GM23338 (cell line): ENCODE measurements at regions not wholly inside any gene's neighbourhood (a gene's known extent, or its start where the extent isn't known, plus 50 kb on each side); places are given as distances from the start of the nearest gene placed in this dataset.

Source experiments
- ATAC-seq: fragments of 200-7000 bp; cut with Tn5 transposase; 3 replicates; pipeline ENCODE4 v1.9.1; 2020
- DNase-seq: peaks from one replicate; pipeline ENCODE4 v3.0.0-alpha.2; 2015; ENCODE audit warnings: low spot score
- H2AFZ ChIP-seq: fragments of 200-600 bp; sonication (generic); 2 replicates; pipeline ENCODE4 v1.8.0; 2016; ENCODE audit warnings: antibody characterized with exemption, mild to moderate bottlenecking, moderate library complexity
- H3F3A ChIP-seq: fragments of 200-600 bp; sonication (generic); replicated peaks from 2 replicates; pipeline ENCODE4 v1.8.0; 2017; ENCODE audit warnings: antibody characterized with exemption, mixed run types, low read depth
- H3K27ac ChIP-seq: fragments of 200-600 bp; sonication (generic); 2 replicates; pipeline ENCODE4 v1.6.1; 2016; ENCODE audit warnings: low read depth
- H3K27me3 ChIP-seq: fragments of 200-600 bp; sonication (generic); 2 replicates; pipeline ENCODE4 v1.8.0; 2016; ENCODE audit warnings: mild to moderate bottlenecking, mixed run types, moderate library complexity; ENCODE audit not compliant: insufficient read depth
- H3K36me3 ChIP-seq: fragments of 200-600 bp; sonication (generic); 2 replicates; pipeline ENCODE4 v1.8.0; 2016; ENCODE audit warnings: mild to moderate bottlenecking; ENCODE audit not compliant: insufficient read depth
- H3K4me1 ChIP-seq: fragments of 200-600 bp; sonication (generic); 2 replicates; pipeline ENCODE4 v1.8.0; 2016; ENCODE audit warnings: mild to moderate bottlenecking, moderate library complexity; ENCODE audit not compliant: insufficient read depth
- H3K4me2 ChIP-seq: fragments of 200-600 bp; sonication (generic); 2 replicates; pipeline ENCODE4 v1.7.1; 2017; ENCODE audit warnings: mixed run types
- H3K4me3 ChIP-seq: fragments of 200-600 bp; sonication (generic); 2 replicates; pipeline ENCODE4 v1.6.1; 2016; ENCODE audit warnings: mixed run types
- H3K79me2 ChIP-seq: fragments of 200-600 bp; sonication (generic); replicated peaks from 2 replicates; pipeline ENCODE4 v1.8.0; 2017; ENCODE audit warnings: mild to moderate bottlenecking; ENCODE audit not compliant: insufficient read depth
- H3K9me2 ChIP-seq: fragments of 200-600 bp; sonication (generic); 2 replicates; pipeline ENCODE4 v1.8.0; 2017; ENCODE audit not compliant: insufficient read depth
- H4K20me1 ChIP-seq: fragments of 200-600 bp; sonication (generic); replicated peaks from 2 replicates; pipeline ENCODE4 v1.8.0; 2017; ENCODE audit warnings: mild to moderate bottlenecking; ENCODE audit not compliant: insufficient read depth
- H3K27ac Mint-ChIP-seq: 2 replicates; pipeline ENCODE4 v1.8.0; 2020; ENCODE audit warnings: inconsistent platforms, mild to moderate bottlenecking, moderate library complexity, mixed read lengths
- H3K27me3 Mint-ChIP-seq: 3 replicates; pipeline ENCODE4 v1.8.0; 2022; ENCODE audit warnings: low read depth, mild to moderate bottlenecking, moderate library complexity, mixed read lengths, inconsistent platforms; ENCODE audit not compliant: insufficient read depth, poor library complexity
- H3K36me3 Mint-ChIP-seq: 3 replicates; pipeline ENCODE4 v1.8.0; 2021; ENCODE audit warnings: low read depth, mild to moderate bottlenecking, inconsistent platforms, moderate library complexity, mixed read lengths
- H3K4me1 Mint-ChIP-seq: 3 replicates; pipeline ENCODE4 v1.8.0; 2020; ENCODE audit warnings: mild to moderate bottlenecking, inconsistent platforms, mixed read lengths
- H3K4me3 Mint-ChIP-seq: 3 replicates; pipeline ENCODE4 v1.8.0; 2021; ENCODE audit warnings: moderate library complexity, mild to moderate bottlenecking, inconsistent platforms, mixed read lengths
- H3K9me3 Mint-ChIP-seq: 3 replicates; pipeline ENCODE4 v1.8.0; 2020; ENCODE audit warnings: moderate library complexity, mild to moderate bottlenecking, inconsistent platforms, mixed read lengths
- EZH2 ChIP-seq: fragments of 200-600 bp; sonication (generic); IDR thresholded peaks from one replicate; pipeline ENCODE4 v1.8.0; 2017; ENCODE audit warnings: antibody characterized with exemption, mild to moderate bottlenecking, low read depth; ENCODE audit not compliant: unreplicated experiment
- NANOG ChIP-seq: IDR thresholded peaks from 2 replicates; pipeline ENCODE4 v1.6.1; 2016; ENCODE audit warnings: antibody characterized with exemption, borderline replicate concordance
- POLR2AphosphoS5 ChIP-seq: IDR thresholded peaks from 2 replicates; pipeline ENCODE4 v1.6.1; 2016; ENCODE audit warnings: antibody characterized with exemption, low read depth
- STAT1 ChIP-seq: IDR thresholded peaks from one replicate; pipeline ENCODE4 v1.6.1; 2016; ENCODE audit warnings: antibody characterized with exemption; ENCODE audit not compliant: unreplicated experiment
- ZNF331 ChIP-seq: fragments of 250-450 bp; sonication (Bioruptor Pico); IDR thresholded peaks from 2 replicates; pipeline ENCODE4 v1.5.0; 2020; ENCODE audit warnings: low read depth, mild to moderate bottlenecking, moderate library complexity
- TF ChIP-seq, protein P1 (sequence below), 2 experiments: fragments of 200-600 bp in 1 of 2; sonication (generic) in 1 of 2; conservative IDR thresholded peaks; 2 replicates each; pipeline versions ENCODE4 v1.5.1 to v1.6.1; 2016 to 2017; ENCODE audit warnings: antibody characterized with exemption in 2 of 2, low read depth in 2 of 2, mild to moderate bottlenecking in 2 of 2, moderate library complexity in 1 of 2
- TF ChIP-seq, protein P2 (sequence below): fragments of 250-450 bp; sonication (Bioruptor Pico); IDR thresholded peaks from 2 replicates; pipeline ENCODE4 v1.5.0; 2020; ENCODE audit warnings: mild to moderate bottlenecking, moderate library complexity

DNA sequence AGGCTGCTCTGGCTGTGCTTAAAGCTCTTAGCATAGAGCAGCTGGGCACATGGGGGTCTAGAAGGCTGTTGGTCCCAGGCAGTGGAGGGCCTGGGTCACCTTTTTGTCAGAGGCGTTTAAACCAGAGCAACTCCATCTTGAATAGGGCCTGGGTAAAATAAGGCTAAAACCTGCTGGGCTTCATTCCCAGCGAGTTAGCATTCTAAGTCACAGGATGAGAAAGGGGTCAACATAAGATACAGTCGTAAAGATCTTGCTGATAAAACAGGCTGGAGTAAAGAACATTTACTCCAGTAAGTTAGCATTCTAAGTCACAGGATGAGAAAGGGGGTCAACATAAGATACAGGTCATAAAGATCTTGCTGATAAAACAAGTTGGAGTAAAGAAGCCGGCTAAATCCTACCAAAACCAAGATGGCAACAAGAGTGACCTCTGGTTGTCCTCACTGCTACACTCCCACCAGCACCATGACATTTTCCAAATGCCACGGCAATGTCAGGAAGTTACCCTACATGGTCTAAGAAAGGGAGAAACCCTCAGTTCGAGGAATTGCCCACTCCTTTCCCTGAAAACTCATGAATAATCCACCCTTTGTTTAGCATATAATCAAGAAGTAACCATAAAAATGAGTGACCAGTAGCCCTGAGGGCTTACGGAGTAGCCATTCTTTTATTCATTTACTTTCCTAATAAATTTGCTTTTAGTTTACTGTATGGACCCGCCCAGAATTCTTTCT, 96.8 kb upstream of the PCBD1 start:
- no peak overlapping the region for H2AFZ ChIP-seq
- no peaks in the 10 kb centered on the region for H3K36me3 ChIP-seq
- H3K27ac ChIP-seq, result no peak overlapping the region
- H3K9me2 ChIP-seq, result no peaks in the 10 kb centered on the region
- Mint-ChIP-seq H3K36me3 (no peaks in the 10 kb centered on the region), H3K4me3 (no peak overlapping the region), H3K27me3 (peaks cover 5% of the 10 kb centered on the region), H3K9me3 (no peaks in the 10 kb centered on the region; the same call in 2 of the 3 replicates), H3K27ac (no peak overlapping the region), H3K4me1 (peaks cover 3% of the 10 kb centered on the region)
- H3K79me2 ChIP-seq, result no peaks in the 10 kb centered on the region
- no peak overlapping the region for H3K4me2 ChIP-seq
- DNase-seq (no peak), ATAC-seq (no peak)
- TF ChIP-seq EZH2 (no peak), POLR2AphosphoS5 (no peak), NANOG (no peak)
- no peaks in the 10 kb centered on the region for H3F3A ChIP-seq
- no peaks in the 10 kb centered on the region for H3K4me1 ChIP-seq
- H3K27me3 ChIP-seq, result no peaks in the 10 kb centered on the region
- H4K20me1 ChIP-seq, result no peaks in the 10 kb centered on the region
- no peak overlapping the region for H3K4me3 ChIP-seq

DNA sequence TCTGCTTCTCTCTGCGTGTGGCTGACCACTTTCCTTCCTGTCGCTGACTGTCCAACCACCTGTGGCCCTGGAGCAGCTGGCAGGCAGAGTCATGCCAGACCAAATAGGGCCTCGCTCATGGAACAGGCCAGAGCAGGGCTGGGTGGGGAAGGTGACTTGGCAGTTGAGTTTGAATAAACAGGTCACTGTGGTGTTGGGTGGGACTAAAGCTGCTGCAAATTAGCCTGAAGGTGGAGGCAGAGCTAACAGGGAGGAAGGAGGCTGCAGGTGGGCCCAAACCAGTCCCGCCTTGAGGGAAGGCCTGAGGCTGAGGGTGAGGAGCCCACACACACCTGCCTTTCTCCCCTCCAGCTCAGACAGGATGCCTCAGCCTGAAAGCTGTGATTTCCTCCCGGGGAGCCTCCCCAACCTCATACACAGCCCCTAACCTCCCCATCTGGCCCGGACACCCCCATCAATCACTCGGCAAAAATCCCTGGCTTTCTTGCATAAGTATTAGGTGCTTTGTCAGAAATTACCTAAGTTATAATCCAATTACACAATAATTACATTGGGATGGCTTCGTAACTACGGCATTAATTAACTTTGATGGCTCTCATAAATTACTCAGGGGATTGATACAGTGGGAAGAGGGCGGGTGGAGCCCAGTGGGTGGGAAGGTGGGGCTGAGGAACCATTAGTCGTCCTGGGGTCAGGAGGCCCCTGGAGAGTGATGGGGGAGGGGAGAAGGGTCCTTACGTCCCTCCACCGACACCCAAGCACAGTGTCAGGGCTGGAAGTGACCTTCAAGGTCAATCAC, 97.7 kb upstream of the PCBD1 start:
- Histone ChIP-seq H3K4me2 (no peak overlapping the region), H3K79me2 (no peaks in the 10 kb centered on the region), H3K4me1 (no peaks in the 10 kb centered on the region), H3K36me3 (no peaks in the 10 kb centered on the region), H3K9me2 (no peaks in the 10 kb centered on the region), H3K27me3 (no peaks in the 10 kb centered on the region), H3K4me3 (no peak overlapping the region), H4K20me1 (no peaks in the 10 kb centered on the region), H3K27ac (no peak overlapping the region), H3F3A (no peaks in the 10 kb centered on the region), H2AFZ (peak overlapping the region; percentile 81; the same call in 1 of the 2 replicates)
- Mint-ChIP-seq H3K36me3 (no peaks in the 10 kb centered on the region), H3K27me3 (peaks cover 5% of the 10 kb centered on the region), H3K4me1 (peaks cover 5% of the 10 kb centered on the region), H3K9me3 (no peaks in the 10 kb centered on the region; the same call in 2 of the 3 replicates), H3K4me3 (no peak overlapping the region), H3K27ac (no peak overlapping the region)
- DNase-seq (no peak), ATAC-seq (peak; percentile 47)
- TF ChIP-seq NANOG, result no peak
- TF ChIP-seq, protein P1, sequence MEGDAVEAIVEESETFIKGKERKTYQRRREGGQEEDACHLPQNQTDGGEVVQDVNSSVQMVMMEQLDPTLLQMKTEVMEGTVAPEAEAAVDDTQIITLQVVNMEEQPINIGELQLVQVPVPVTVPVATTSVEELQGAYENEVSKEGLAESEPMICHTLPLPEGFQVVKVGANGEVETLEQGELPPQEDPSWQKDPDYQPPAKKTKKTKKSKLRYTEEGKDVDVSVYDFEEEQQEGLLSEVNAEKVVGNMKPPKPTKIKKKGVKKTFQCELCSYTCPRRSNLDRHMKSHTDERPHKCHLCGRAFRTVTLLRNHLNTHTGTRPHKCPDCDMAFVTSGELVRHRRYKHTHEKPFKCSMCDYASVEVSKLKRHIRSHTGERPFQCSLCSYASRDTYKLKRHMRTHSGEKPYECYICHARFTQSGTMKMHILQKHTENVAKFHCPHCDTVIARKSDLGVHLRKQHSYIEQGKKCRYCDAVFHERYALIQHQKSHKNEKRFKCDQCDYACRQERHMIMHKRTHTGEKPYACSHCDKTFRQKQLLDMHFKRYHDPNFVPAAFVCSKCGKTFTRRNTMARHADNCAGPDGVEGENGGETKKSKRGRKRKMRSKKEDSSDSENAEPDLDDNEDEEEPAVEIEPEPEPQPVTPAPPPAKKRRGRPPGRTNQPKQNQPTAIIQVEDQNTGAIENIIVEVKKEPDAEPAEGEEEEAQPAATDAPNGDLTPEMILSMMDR (conservative IDR thresholded peaks at IDR 0.05; ENCODE audit: low read depth in 2 of 2), result 0 out of 4 replicates have a peak, but pooled peaks of 1 of the 2 experiments have one; percentile 6

DNA sequence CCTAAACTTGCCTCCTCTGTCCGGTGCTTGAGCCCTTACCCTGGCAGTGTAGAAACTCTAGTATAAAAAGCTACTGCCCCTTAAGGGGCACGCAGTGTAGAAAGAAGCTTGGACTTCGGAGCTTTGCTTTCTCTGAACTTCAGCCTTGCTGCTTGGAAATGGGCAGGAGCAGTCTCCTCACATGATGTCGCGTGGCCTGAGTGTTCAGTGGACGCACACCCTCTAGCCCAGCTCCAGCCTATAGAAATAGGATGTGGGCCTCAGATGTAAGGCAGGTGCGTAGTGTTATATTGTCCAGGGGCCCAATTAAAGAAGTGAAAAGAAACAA, 98.2 kb upstream of the PCBD1 start:
- DNase-seq (no peak), ATAC-seq (no peak)
- H3K36me3 Mint-ChIP-seq, result no peaks in the 10 kb centered on the region
- Histone ChIP-seq H2AFZ (no peak overlapping the region), H3K4me2 (no peak overlapping the region), H3K36me3 (no peaks in the 10 kb centered on the region), H3K9me2 (no peaks in the 10 kb centered on the region), H3F3A (no peaks in the 10 kb centered on the region), H3K79me2 (no peaks in the 10 kb centered on the region), H3K27me3 (no peaks in the 10 kb centered on the region), H3K27ac (no peak overlapping the region), H4K20me1 (no peaks in the 10 kb centered on the region), H3K4me1 (no peaks in the 10 kb centered on the region), H3K4me3 (no peak overlapping the region)
- peaks cover 5% of the 10 kb centered on the region for H3K27me3 Mint-ChIP-seq
- no peak overlapping the region for H3K27ac Mint-ChIP-seq
- H3K4me3 Mint-ChIP-seq, result no peak overlapping the region
- H3K4me1 Mint-ChIP-seq, result peaks cover 5% of the 10 kb centered on the region
- H3K9me3 Mint-ChIP-seq, result no peaks in the 10 kb centered on the region; the same call in 2 of the 3 replicates
- TF ChIP-seq ZNF331, result no peak
- TF ChIP-seq, protein P2, sequence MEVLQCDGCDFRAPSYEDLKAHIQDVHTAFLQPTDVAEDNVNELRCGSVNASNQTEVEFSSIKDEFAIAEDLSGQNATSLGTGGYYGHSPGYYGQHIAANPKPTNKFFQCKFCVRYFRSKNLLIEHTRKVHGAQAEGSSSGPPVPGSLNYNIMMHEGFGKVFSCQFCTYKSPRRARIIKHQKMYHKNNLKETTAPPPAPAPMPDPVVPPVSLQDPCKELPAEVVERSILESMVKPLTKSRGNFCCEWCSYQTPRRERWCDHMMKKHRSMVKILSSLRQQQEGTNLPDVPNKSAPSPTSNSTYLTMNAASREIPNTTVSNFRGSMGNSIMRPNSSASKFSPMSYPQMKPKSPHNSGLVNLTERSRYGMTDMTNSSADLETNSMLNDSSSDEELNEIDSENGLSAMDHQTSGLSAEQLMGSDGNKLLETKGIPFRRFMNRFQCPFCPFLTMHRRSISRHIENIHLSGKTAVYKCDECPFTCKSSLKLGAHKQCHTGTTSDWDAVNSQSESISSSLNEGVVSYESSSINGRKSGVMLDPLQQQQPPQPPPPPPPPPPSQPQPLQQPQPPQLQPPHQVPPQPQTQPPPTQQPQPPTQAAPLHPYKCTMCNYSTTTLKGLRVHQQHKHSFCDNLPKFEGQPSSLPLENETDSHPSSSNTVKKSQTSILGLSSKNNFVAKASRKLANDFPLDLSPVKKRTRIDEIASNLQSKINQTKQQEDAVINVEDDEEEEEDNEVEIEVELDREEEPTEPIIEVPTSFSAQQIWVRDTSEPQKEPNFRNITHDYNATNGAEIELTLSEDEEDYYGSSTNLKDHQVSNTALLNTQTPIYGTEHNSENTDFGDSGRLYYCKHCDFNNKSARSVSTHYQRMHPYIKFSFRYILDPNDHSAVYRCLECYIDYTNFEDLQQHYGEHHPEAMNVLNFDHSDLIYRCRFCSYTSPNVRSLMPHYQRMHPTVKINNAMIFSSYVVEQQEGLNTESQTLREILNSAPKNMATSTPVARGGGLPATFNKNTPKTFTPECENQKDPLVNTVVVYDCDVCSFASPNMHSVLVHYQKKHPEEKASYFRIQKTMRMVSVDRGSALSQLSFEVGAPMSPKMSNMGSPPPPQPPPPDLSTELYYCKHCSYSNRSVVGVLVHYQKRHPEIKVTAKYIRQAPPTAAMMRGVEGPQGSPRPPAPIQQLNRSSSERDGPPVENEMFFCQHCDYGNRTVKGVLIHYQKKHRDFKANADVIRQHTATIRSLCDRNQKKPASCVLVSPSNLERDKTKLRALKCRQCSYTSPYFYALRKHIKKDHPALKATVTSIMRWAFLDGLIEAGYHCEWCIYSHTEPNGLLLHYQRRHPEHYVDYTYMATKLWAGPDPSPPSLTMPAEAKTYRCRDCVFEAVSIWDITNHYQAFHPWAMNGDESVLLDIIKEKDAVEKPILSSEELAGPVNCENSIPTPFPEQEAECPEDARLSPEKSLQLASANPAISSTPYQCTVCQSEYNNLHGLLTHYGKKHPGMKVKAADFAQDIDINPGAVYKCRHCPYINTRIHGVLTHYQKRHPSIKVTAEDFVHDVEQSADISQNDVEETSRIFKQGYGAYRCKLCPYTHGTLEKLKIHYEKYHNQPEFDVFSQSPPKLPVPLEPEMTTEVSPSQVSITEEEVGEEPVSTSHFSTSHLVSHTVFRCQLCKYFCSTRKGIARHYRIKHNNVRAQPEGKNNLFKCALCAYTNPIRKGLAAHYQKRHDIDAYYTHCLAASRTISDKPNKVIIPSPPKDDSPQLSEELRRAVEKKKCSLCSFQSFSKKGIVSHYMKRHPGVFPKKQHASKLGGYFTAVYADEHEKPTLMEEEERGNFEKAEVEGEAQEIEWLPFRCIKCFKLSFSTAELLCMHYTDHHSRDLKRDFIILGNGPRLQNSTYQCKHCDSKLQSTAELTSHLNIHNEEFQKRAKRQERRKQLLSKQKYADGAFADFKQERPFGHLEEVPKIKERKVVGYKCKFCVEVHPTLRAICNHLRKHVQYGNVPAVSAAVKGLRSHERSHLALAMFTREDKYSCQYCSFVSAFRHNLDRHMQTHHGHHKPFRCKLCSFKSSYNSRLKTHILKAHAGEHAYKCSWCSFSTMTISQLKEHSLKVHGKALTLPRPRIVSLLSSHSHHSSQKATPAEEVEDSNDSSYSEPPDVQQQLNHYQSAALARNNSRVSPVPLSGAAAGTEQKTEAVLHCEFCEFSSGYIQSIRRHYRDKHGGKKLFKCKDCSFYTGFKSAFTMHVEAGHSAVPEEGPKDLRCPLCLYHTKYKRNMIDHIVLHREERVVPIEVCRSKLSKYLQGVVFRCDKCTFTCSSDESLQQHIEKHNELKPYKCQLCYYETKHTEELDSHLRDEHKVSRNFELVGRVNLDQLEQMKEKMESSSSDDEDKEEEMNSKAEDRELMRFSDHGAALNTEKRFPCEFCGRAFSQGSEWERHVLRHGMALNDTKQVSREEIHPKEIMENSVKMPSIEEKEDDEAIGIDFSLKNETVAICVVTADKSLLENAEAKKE (CRISPR knock-in tag), result no peak
- TF ChIP-seq STAT1, result no peak
